Type B pancreatic cell (in vitro differentiated cells): ENCODE measurements at regions not wholly inside any gene's neighbourhood (a gene's known extent, or its start where the extent isn't known, plus 50 kb on each side); places are given as distances from the start of the nearest gene placed in this dataset.

Experiments used
- DNase-seq: peaks from one replicate; pipeline ENCODE4 v3.0.0; 2021; ENCODE audit warnings: mixed read lengths; ENCODE audit not compliant: unreplicated experiment; ENCODE audit errors: extremely low spot score
- H3K27ac Mint-ChIP-seq: 2 replicates; pipeline ENCODE4 v1.8.0; 2021; ENCODE audit warnings: mild to moderate bottlenecking, mixed read lengths
- H3K27me3 Mint-ChIP-seq: 2 replicates; pipeline ENCODE4 v1.8.0; 2021; ENCODE audit warnings: mixed read lengths
- H3K36me3 Mint-ChIP-seq: 2 replicates; pipeline ENCODE4 v1.8.0; 2021; ENCODE audit warnings: mixed read lengths
- H3K4me1 Mint-ChIP-seq: one replicate; pipeline ENCODE4 v1.8.0; 2021; ENCODE audit warnings: mixed read lengths; ENCODE audit not compliant: unreplicated experiment
- H3K4me3 Mint-ChIP-seq: 2 replicates; pipeline ENCODE4 v1.8.0; 2021; ENCODE audit warnings: mild to moderate bottlenecking, mixed read lengths
- H3K9me3 Mint-ChIP-seq: 2 replicates; pipeline ENCODE4 v1.8.0; 2021; ENCODE audit warnings: mixed read lengths
- CTCF ChIP-seq: fragments of 200-600 bp; sonication (generic); conservative IDR thresholded peaks from 2 replicates; pipeline ENCODE4 v1.5.0; 2021; ENCODE audit warnings: antibody characterized with exemption, mild to moderate bottlenecking

- no peak for TF ChIP-seq CTCF
- no peaks in the 10 kb centered on the region for H3K36me3 Mint-ChIP-seq
- no peaks in the 10 kb centered on the region for H3K9me3 Mint-ChIP-seq
- H3K4me1 Mint-ChIP-seq, result no peaks in the 10 kb centered on the region
- H3K4me3 Mint-ChIP-seq, result no peak overlapping the region
- no peaks in the 10 kb centered on the region for H3K27me3 Mint-ChIP-seq
- DNase-seq, result no peak
- no peak overlapping the region for H3K27ac Mint-ChIP-seq
Observed at GRCh38 chr21:35366394-35367080, 317.4 kb upstream of the RUNX1 start.

GRCh38 chr21:35363458-35363857, 314.4 kb upstream of the RUNX1 start:
- H3K4me3 Mint-ChIP-seq, result no peak overlapping the region

GRCh38 chr21:35361988-35362387, 312.9 kb upstream of the RUNX1 start:
- no peaks in the 10 kb centered on the region for H3K9me3 Mint-ChIP-seq
- no peak overlapping the region for H3K27ac Mint-ChIP-seq
- H3K4me1 Mint-ChIP-seq, result peaks cover 5% of the 10 kb centered on the region
- H3K27me3 Mint-ChIP-seq, result no peaks in the 10 kb centered on the region
- H3K36me3 Mint-ChIP-seq, result no peaks in the 10 kb centered on the region
- DNase-seq, result no peak
- TF ChIP-seq CTCF, result no peak
- no peak overlapping the region for H3K4me3 Mint-ChIP-seq

More at GRCh38 chr21:35363458-35363857, 314.4 kb upstream of the RUNX1 start:
- Mint-ChIP-seq H3K27me3 (no peaks in the 10 kb centered on the region), H3K4me1 (peaks cover 5% of the 10 kb centered on the region), H3K27ac (no peak overlapping the region), H3K36me3 (no peaks in the 10 kb centered on the region), H3K9me3 (no peaks in the 10 kb centered on the region)
- DNase-seq, result no peak
- TF ChIP-seq CTCF, result no peak

- H3K36me3 Mint-ChIP-seq, result no peaks in the 10 kb centered on the region
- H3K4me3 Mint-ChIP-seq, result no peak overlapping the region
- TF ChIP-seq CTCF, result no peak
- H3K27ac Mint-ChIP-seq, result no peak overlapping the region
- peaks cover 5% of the 10 kb centered on the region for H3K4me1 Mint-ChIP-seq
- no peak for DNase-seq
- no peaks in the 10 kb centered on the region for H3K9me3 Mint-ChIP-seq
- H3K27me3 Mint-ChIP-seq, result no peaks in the 10 kb centered on the region
Observed at GRCh38 chr21:35360870-35361570, 311.9 kb upstream of the RUNX1 start.

GRCh38 chr21:35359076-35359475, 310.0 kb upstream of the RUNX1 start:
- Mint-ChIP-seq H3K36me3 (no peaks in the 10 kb centered on the region), H3K4me1 (peaks cover 5% of the 10 kb centered on the region), H3K4me3 (no peak overlapping the region), H3K27ac (no peak overlapping the region), H3K27me3 (peaks cover 3% of the 10 kb centered on the region), H3K9me3 (no peaks in the 10 kb centered on the region)
- DNase-seq, result no peak
- no peak for TF ChIP-seq CTCF
